NAMALWA (cell line): ENCODE measurements at regions not wholly inside any gene's neighbourhood (a gene's known extent, or its start where the extent isn't known, plus 50 kb on each side); places are given as distances from the start of the nearest gene placed in this dataset.

Experiments
- DNase-seq: peaks from one replicate; pipeline ENCODE4 v3.0.0-alpha.2; 2015; ENCODE audit warnings: low spot score

DNA sequence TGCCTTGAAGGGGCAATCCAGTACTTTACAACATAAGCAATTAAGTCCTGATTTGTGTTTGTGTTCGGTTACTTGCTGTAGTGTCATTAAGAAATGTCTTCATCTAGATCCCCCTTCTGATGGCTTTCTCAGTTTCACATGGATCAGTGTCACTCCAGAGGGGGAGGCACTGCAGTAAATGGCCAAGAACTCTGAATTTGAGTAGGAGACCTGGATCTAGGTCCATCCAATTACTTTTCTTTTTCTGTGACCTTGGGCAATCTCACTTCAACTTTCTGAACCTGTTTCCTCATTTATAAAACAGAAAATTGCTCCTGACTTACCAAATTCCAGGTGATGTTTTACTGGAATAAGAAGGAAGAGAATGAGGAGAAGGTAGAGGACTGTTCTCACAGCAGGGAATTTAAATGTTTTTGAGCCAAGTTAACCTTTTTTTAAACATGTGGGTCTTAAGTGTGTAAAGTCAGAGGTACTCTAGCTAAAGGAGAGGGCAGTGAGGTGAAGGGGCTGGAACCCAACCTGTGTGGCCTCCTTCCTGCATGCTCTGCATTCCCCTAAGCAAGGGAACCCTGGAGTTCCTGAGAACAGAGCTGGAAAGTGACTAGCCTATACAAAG lies 285.5 kb downstream of the HACE1 start:
- no peak for DNase-seq

DNA sequence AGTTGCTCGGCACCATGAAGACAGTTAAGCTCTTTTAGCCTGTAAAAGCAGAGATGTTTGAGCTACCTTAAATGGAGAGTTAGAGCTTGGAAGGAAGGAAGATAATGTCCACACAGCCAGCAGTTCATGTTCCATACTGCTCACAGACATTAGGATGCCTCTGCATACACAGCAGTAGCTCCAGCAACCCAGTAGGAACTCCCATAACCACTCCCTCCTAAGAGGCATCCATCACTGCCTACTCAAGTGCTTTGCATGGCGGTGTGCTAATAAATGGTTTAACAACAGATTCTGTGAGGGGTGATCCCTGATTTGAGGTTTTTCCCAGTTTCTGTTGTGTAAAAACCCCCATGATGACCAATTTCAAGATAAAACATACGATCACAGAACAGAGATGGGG lies 286.4 kb downstream of the HACE1 start:
- DNase-seq = no peak

DNA sequence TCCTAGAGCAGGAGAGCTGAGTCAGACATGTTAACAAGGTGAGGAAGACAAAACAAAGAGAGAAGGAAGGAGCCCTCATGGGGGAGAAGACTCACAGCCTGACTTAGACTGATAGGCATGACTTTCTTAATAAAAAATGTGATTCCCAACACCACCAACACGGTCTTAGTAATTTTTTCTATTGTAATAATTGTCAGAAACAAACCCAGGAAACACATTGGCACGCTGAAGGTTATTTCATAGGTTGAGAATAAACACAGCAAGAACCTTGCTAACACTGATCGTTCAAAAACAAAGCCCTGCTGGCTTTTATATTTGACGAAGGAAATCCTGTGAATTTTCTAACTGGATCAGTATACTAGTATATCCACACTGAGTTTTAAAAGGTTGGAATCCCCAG lies 286.8 kb downstream of the HACE1 start:
- DNase-seq = no peak

DNA sequence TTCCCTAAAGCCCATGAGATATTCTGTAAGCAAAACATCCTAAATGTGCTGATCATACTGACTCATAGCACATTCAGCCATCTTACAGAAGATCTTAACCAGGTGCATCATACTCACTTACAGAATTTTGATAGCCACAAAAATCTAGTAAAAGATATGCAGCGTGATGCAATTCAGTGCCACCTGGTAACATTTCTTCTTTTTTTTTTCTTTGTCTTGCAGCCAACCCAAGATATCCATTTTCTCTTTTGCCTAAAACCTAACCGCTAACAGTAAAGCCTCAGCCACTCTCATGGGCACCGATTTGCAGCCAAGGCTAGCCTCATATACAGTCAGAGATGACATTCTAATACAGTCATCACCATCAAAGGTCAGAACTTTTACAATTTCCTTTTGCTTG lies 293.3 kb downstream of the HACE1 start:
- no peak for DNase-seq

DNA sequence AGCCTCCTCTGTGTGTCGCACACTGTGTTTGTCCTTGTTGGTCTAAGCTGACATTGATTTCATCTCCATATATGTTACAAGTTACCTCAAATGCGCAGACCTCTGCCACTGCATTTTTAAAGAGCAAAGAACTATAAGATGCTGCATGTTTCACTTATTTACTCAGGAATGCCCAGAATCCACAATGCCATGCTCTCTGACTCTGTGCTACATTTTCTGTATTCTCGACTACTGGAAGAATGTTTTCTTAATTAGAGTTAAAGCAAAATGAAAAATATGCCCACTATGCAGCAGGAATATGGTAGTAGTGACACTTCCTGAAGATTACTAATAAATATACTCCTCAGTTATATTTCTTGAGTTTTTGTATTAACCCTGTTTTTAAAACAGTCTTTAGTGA lies 296.4 kb downstream of the HACE1 start:
- no peak for DNase-seq

DNA sequence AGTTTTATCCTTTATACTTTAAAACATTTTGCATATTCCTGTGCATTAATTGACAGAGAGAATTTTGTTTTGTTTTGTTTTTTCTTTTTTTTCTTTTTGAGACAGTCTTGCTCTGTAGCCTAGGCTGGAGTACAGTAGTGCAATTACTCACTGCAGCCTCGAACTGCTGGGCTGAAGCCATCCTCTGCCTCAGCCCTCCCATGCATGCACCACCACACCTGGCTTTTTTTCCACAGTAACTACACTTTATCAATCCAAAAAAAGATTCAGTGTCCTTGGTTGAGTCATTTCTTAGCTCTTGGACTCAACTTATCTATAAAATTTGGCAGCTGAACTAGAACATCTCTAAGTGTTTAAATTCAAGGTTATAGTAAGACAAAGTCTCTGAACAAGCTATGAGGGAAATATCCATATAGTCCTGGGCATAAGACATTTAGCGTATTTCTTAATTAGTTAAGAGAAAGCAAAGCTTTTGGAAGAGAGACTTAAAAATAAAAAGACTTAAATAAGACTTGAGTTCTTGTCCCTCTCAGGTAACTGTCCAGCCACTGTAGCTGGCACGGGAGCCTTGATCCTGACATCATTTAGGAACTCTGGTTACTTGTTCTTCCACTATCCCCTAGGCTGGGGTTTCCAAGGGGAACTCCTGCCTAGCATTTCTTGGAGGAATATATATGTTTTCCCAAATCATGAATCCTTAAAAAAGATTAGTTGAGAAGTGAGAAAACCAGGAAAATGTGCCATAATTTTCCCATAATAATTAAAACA lies 300.1 kb downstream of the HACE1 start:
- DNase-seq = no peak

DNA sequence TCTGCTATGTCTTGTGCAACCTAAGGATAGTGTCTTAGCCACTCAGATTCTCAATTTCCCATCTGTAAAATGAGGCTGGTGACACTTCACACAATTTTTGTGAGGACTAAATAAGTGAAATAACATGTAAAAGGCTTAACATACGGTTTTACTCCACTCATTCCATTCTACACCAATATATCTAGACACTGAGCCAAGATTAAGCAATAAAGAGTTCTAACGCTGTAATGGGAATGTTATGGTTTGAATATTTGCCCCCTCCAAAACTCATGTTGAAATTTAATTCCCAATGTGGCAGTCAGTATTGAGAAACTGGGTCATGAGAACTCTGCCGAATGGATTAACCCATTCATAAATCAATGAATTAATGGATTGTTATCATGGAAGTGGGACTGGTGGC lies 301.0 kb downstream of the HACE1 start:
- no peak for DNase-seq

DNA sequence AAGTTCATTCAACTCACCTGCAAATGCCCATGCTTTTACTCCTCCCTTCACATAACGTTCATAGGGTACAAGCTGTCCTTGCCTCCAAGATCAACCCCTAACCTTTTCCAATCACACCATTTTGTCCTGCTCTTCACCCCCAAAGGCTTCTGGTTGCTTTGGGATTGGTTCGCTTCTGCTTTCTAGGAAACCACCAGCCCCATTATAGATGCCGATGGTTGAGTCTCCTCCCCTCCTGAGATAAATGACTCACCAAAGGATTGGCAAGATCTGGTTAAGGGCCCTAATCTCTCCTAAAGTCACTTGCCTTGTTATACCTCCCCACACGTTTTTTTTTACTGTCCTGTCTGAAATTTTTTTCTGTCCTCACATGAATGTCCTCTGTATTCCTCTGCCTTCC lies 311.4 kb downstream of the HACE1 start:
- DNase-seq = no peak

DNA sequence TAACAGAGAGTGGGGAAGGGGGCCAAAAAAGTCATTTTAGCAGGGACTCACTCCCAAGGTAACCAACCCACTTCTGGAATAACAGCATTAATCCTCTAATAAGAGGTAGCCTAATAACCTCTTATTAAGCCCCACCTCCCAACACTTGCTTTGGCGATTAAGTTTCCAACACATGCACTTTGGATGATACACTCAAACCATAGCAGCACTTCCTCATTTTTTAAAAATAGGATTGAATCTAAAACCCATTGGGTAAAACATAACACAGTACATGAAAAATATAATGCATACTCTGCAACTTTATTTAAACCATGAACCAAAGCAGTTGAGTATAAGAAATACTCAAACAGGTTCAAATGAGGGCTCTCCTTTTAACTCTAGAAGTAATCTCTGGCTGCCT lies 318.3 kb downstream of the HACE1 start:
- DNase-seq = no peak

DNA sequence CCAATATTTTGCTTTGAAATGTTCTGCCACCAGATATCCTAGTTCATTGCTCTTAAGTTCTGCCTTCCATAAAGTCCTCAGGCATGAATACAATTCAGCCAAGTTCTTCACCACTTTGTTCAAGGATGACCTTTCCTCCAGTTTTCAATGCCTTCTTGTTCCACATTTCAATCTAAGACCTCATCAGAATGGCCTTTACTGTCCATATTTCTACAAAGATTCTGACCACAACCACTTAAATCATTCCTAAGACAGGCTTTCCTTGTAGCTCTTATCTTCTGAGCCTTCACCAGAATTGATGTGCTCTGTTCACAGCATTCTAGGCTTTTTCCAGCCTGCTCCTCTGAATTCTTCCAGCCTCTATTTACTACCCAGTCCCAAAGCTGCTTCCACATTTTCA lies 319.0 kb downstream of the HACE1 start:
- DNase-seq = no peak

DNA sequence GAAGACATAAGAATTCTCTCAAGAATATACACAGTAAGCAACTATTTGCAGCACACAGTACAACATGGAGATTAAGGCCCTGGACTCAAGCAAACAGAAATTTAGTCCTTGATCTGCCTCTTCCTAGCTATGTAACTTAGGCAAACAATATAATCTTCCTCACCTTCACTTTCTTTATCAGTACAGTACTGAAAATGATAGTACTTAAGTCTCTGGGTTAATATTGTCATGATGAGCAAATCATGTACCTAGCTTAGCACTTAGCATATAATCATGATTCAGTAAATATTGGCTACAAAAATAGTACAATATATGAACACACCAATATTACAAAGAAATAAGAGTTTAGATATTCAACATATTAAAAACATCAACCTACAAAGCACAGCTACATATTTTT lies 320.5 kb downstream of the HACE1 start:
- no peak for DNase-seq

DNA sequence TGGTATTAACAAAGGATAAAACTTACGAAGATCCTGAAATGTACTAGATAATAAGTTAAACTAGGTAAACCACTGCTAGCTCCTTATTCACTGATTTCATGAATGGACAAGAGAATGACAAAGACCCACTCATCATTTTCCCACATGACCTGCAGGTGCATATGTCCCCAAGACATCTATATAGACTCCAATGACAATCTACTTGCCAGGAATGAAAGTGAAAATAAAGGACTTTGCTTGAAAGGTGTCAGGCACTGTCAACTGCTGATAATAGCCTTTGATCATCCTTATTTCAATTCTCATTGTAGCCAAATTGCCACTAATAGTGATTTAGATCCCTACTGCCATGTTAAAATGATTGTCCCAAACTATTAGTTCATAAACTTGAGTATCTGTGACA lies 321.8 kb downstream of the HACE1 start:
- no peak for DNase-seq

DNA sequence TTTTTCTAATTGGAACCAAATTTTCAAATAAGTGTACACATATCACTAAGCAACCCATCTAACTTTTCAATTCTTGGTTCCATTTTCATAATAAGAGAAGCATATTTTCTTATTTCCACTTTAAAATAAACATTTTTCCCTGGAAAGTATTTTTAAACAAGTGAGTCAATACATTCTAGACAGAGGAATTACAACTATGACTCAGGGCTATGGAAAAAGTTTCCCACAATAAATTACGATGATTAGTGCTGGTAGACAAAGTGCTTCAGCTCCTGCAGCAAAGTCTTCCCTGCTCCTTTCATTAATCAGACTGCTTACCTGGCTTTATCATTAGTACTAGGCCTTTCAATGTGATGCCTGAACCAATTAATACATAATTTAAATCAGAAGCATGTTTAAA lies 322.5 kb downstream of the HACE1 start:
- no peak for DNase-seq

DNA sequence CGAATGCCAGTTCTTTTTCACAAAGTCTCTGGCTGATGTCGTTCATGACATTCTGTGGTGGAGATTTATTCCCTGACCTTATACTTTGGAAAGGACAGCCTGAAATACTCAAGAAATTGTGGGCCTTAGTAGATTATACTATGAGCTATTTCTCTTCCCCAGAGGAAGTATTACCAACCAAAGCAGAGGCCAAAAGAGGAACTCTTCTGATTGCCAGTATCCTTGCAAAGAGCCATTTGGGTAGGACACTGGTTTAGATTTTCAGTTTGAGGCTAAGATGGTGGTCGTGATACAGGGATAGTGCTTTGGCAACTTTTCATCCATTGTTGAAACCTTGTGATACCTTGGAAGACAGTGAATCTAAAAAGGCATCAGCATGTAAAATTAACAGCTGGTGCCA lies 327.3 kb downstream of the HACE1 start:
- DNase-seq = no peak

DNA sequence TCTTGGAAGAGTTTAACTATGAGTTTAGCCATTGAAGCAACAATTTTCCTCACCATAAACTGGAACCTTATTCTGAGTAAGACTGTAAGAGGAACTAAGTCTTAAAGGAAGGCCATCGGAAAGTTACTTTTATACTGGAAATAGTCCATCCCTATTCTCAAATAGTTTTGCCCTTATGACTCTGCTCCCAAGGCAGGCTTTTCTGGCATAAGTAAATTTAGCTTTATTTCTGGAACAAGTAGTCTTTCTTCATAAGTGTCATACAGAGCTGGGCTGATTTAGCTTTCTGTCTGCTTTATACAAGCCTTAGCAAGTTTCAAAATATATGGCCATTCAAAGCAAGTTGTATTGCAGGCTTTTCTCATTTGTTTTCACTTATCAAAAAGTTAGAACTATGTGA lies 328.1 kb downstream of the HACE1 start:
- no peak for DNase-seq

DNA sequence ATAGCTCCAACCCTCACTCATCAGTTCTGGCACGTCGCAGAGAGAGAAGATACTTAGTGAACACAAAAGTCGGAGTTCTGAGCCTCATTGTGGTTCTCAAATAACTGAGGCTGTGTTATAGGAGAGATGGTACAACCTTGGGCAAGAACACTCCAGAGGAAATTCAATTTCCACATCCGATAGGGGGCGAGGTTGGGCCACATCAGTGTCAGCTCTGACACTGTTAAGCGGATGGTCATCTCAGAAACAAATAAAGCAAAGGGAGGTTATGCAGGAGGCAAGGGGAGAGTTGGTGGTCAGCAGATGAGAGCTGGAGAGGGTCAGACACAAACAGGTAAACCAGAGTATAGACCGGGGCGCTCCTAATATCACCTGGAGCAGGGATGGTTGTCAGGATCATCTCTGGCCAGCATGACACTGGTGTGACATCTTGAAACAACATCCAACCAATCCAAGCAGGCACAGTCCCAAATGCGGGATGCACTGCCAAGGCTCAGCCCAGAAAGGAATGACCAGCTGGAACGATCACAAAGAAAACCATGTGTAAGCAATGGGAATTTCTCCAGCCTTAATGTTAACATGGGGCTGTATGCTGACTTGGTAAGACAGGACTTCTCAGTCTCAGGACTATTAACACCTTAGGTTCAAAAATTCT lies 331.8 kb downstream of the HACE1 start:
- peak; percentile 49 for DNase-seq

DNA sequence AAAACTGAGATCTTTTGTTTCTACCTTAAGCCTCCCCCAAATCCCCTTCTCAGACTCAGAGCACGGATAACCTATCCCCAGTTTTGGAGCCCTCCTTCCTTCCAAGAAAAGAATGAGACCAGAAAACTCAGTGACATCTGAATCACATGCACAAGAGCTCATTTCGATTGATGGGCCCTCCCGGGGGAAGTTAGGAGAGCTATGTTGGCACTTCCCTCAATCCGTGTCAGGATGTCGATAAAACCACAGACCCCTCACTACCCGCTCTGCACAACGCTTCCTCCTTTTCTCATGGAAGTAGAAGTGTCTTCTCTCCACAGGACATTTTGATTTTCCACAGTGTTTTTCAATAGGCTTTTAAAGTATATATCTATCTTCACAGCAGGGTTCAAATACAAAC lies 332.4 kb downstream of the HACE1 start:
- no peak for DNase-seq

DNA sequence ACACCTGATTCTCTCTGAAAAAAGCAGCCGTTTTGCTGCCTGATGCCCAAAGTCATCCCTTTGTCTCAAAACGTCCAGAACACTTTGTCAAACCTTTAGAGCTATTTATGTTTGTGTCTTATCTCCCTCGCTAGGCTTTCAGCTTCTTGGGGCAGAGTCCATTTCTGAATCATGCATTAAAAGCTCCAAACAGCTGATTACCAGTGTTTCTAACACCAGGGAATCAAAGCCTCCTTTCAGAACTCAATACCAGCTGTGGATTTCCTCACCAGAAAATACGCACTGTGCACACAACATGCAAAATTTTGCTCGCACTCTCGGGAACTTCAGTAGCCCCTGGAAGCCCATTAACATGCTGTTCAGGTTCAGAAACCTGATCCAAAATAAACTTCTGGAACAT lies 333.3 kb downstream of the HACE1 start:
- no peak for DNase-seq

DNA sequence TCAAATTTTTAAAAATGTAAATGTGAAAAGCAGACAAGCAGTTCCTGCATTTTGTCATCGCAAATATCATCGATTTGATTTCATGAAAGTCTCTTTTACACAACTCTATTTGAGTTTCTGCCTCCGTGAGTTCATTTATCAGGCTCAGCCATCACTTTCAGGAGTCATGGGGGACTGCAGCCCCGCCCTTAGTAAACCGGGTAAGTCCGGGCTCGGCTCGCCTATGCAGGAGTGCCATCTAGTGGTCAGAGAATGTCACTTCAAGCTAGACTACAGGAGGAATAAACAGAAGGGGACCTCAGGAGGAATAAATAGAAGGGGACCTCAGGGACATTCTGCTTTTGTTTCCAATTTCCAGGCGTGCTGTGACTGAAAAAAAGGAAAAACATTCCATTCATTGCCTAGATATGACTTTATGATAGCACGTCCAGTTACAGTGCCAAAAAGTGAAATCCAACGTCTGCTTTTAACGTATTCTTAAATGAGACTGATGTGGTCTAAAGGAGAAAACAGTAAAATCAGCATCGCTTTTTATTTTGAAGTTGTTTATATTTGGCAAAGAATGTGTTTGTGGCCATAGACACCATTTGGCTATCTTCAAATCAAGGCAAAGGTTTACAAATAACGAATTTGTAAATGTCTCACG lies 333.9 kb downstream of the HACE1 start:
- DNase-seq = peak; percentile 88

DNA sequence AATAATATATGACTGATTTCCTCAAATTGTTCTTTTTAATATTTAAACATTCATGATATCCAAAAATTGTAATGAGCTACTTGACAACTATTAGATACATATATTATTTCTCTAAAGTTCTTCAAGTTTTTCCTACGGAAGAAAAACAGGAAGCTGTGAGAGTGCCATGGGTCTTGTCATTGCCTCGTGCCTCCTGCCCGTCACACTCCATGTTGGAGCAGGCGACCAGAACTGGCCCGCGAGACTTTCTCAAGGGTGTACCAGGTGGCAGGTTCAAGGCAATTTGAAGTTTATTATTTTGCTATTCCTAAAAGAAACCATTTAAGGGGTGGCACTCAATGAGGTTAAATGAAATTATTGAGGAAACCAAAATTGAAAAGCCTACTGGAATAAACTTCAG lies 337.2 kb downstream of the HACE1 start:
- DNase-seq = no peak

DNA sequence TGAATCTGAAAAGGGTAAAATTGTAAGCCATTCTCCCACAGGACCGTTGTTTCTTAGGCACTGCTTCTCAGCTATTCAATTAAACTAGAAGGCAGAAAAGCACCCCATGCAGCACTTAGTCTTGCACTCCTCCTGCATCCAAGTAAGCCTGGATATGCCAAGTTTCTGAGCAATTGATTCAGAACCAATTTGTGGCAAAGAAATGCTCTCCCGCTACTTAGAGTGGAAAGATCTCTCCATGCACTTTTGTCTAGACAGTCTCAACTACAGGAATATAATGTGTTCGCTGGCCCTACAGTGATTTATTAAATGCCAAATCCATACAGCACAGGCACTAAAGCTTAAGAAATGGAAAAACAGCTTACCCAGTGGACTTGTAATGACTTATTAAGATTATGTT lies 338.5 kb downstream of the HACE1 start:
- DNase-seq = no peak

DNA sequence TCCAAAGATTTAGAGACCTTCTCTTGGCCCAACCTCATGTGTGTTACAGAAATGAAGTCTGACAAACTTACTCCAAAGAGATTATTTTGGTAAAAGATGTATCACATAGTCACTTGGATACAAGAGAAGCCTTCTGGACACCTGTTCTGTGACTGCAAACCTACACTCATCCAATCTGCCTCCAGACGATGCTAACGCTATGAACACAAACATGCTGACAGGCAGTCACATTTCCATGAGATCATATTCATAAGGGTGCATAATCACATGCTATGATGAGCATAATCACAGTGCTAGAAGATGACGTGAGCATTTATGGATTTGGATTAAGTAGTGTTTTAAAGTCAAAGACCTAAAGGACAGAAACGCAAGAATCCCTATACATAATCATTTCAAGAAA lies 340.2 kb downstream of the HACE1 start:
- no peak for DNase-seq

DNA sequence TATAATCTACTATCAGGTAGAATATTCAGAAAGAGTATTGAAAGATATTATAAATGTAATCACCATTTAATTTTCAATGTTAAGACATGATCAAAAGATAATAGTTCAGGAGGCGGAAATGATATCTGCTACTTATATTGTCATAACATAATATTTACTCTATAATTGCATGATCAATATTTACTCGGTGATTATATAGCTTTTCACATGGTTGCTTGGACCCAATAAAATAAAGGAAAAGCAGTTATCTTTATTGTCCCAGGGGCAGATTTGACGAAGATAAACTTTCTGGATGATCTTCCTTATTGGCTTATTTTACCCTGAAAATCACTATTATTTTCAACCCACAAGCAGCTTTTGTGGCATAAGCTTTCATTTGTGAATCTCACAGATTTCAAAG lies 350.4 kb downstream of the HACE1 start:
- DNase-seq = no peak
